NCI-H524 (cell line): ENCODE measurements at regions not wholly inside any gene's neighbourhood (a gene's known extent, or its start where the extent isn't known, plus 50 kb on each side); places are given as distances from the start of the nearest gene placed in this dataset.
A peak's percentile ranks its signal among the peaks of the same experiment; 100 is the strongest.

Source experiments
- DNase-seq, 2 experiments: peaks; one replicate each; lab custom pipeline; 2025; lab: John Stamatoyannopoulos, UW

GRCh38 chr5:179430193-179431175, 85.2 kb upstream of the ADAMTS2 start:
- DNase-seq: no peak

GRCh38 chr5:179427676-179428056, 82.4 kb upstream of the ADAMTS2 start:
- no peak for DNase-seq

GRCh38 chr5:179427032-179427675, 81.9 kb upstream of the ADAMTS2 start:
- DNase-seq: no peak

- DNase-seq: peak in 1 of 2 experiments; percentile 1
Observed at GRCh38 chr5:179422908-179423481, 77.7 kb upstream of the ADAMTS2 start.

GRCh38 chr5:179422213-179422855, 77.1 kb upstream of the ADAMTS2 start:
- DNase-seq: peak; percentile 73 to 91

GRCh38 chr5:179421144-179421901, 76.1 kb upstream of the ADAMTS2 start:
- DNase-seq: no peak

GRCh38 chr5:179420476-179420875, 75.2 kb upstream of the ADAMTS2 start:
- DNase-seq: no peak

- no peak for DNase-seq
Observed at GRCh38 chr5:179418972-179419371, 73.7 kb upstream of the ADAMTS2 start.

- DNase-seq: no peak
Observed at GRCh38 chr5:179417696-179418095, 72.4 kb upstream of the ADAMTS2 start.

- DNase-seq: no peak
Observed at GRCh38 chr5:179417016-179417415, 71.8 kb upstream of the ADAMTS2 start.

- DNase-seq: no peak
Observed at GRCh38 chr5:179416114-179416822, 71.0 kb upstream of the ADAMTS2 start.

GRCh38 chr5:179415291-179416060, 70.2 kb upstream of the ADAMTS2 start:
- no peak for DNase-seq

- no peak for DNase-seq
Observed at GRCh38 chr5:179414459-179415261, 69.4 kb upstream of the ADAMTS2 start.

GRCh38 chr5:179413711-179414458, 68.6 kb upstream of the ADAMTS2 start:
- no peak for DNase-seq

- no peak for DNase-seq
Observed at GRCh38 chr5:179413086-179413690, 67.9 kb upstream of the ADAMTS2 start.

- DNase-seq: no peak
Observed at GRCh38 chr5:179411161-179411841, 66.0 kb upstream of the ADAMTS2 start.
